H1 (cell line): ENCODE measurements at regions not wholly inside any gene's neighbourhood (a gene's known extent, or its start where the extent isn't known, plus 50 kb on each side); places are given as distances from the start of the nearest gene placed in this dataset.

Source experiments
- CTCF ChIA-PET: fragments of 300-600 bp; sonication (Branson Sonifier 250); formaldehyde crosslinking; loops from one replicate; lab custom pipeline; 2021; ENCODE audit not compliant: partially characterized antibody; lab: Charles Lee
- POLR2A ChIA-PET: fragments of 300-600 bp; sonication (Branson Sonifier 250); formaldehyde crosslinking; loops from one replicate; lab custom pipeline; 2021; ENCODE audit warnings: inconsistent platforms; ENCODE audit not compliant: partially characterized antibody; lab: Charles Lee
- DNase-seq, 2 experiments: peaks; one replicate each; pipeline versions ENCODE4 v3.0.0 to v3.0.0-alpha.2; 2010 to 2022; ENCODE audit warnings: low spot score in 2 of 2, low read depth in 1 of 2, mixed read lengths in 1 of 2
- FAIRE-seq: peaks from 2 replicates; lab custom pipeline; 2011; peaks lifted over from hg19 to GRCh38; lab: Jason Lieb, UNC
- H2AFZ ChIP-seq: 2 replicates; pipeline ENCODE4 v1.8.1; 2012; ENCODE audit warnings: low read length, inconsistent platforms
- H2AK5ac ChIP-seq: 2 replicates; pipeline ENCODE4 v1.6.1; 2013; ENCODE audit warnings: low read depth, low read length
- H2BK120ac ChIP-seq: replicated peaks from 2 replicates; pipeline ENCODE3; 2013; ENCODE audit warnings: low read depth, low read length, inconsistent platforms
- H2BK12ac ChIP-seq: 2 replicates; pipeline ENCODE4 v1.6.1; 2013; ENCODE audit warnings: low read depth, low read length
- H2BK15ac ChIP-seq: 2 replicates; pipeline ENCODE4 v1.6.1; 2013; ENCODE audit warnings: low read length
- H2BK20ac ChIP-seq: 2 replicates; pipeline ENCODE4 v1.6.1; 2013; ENCODE audit warnings: low read length
- H2BK5ac ChIP-seq: 2 replicates; pipeline ENCODE4 v1.6.1; 2013; ENCODE audit warnings: low read depth, low read length
- H3K14ac ChIP-seq: 2 replicates; pipeline ENCODE4 v1.6.1; 2013; ENCODE audit warnings: inconsistent platforms; ENCODE audit not compliant: insufficient read length
- H3K18ac ChIP-seq: 2 replicates; pipeline ENCODE4 v1.6.1; 2013; ENCODE audit warnings: low read length; ENCODE audit errors: extremely low read depth
- H3K23ac ChIP-seq: 2 replicates; pipeline ENCODE4 v1.6.1; 2013; ENCODE audit warnings: inconsistent platforms; ENCODE audit not compliant: insufficient read length
- H3K23me2 ChIP-seq: 2 replicates; pipeline ENCODE4 v1.6.1; 2013; ENCODE audit warnings: low read depth, low read length
- H3K27ac ChIP-seq: 2 replicates; pipeline ENCODE4 v1.6.1; 2011; ENCODE audit warnings: low read depth, low read length, inconsistent platforms
- H3K27me3 ChIP-seq, 4 experiments: replicated peaks in 1 of 4; 1 replicate in 1 of 4; 2 replicates in 3 of 4; pipeline versions ENCODE4 v1.6.1 to v1.8.1; 2011 to 2013; ENCODE audit warnings: low read length in 3 of 4, mild to moderate bottlenecking in 3 of 4, inconsistent platforms in 2 of 4, mixed read lengths in 2 of 4, moderate library complexity in 1 of 4; ENCODE audit not compliant: control insufficient read depth in 3 of 4, insufficient read depth in 3 of 4; ENCODE audit errors: extremely low read depth in 1 of 4
- H3K36me3 ChIP-seq, 4 experiments: 2 replicates each; pipeline versions ENCODE4 v1.6.1 to v1.8.1; 2011 to 2013; ENCODE audit warnings: mild to moderate bottlenecking in 4 of 4, low read length in 3 of 4, moderate library complexity in 2 of 4, control low read depth in 1 of 4, inconsistent platforms in 1 of 4; ENCODE audit not compliant: insufficient read depth in 4 of 4, control insufficient read depth in 2 of 4
- H3K4ac ChIP-seq: replicated peaks from 2 replicates; pipeline ENCODE3; 2013; ENCODE audit warnings: low read length, low read depth, mixed read lengths, inconsistent platforms; ENCODE audit not compliant: insufficient read length
- H3K4me1 ChIP-seq, 4 experiments: replicated peaks in 1 of 4; 1 replicate in 1 of 4; 2 replicates in 3 of 4; pipeline versions ENCODE4 v1.6.1 to v1.8.1; 2011 to 2013; ENCODE audit warnings: low read length in 3 of 4, inconsistent platforms in 2 of 4, mixed read lengths in 1 of 4; ENCODE audit not compliant: insufficient read depth in 4 of 4, control insufficient read depth in 3 of 4
- H3K4me2 ChIP-seq, 2 experiments: 2 replicates each; pipeline versions ENCODE4 v1.6.1 to v1.8.1; 2011 to 2013; ENCODE audit warnings: low read depth in 2 of 2, low read length in 2 of 2, control low read depth in 1 of 2, inconsistent platforms in 1 of 2, mild to moderate bottlenecking in 1 of 2; ENCODE audit not compliant: insufficient read depth in 1 of 2
- H3K4me3 ChIP-seq, 4 experiments: fragments of 200-600, 300-600 bp in 1 of 4; sonication (generic), shearing (Covaris generic), sonication (Bioruptor Twin) in 1 of 4; 2 replicates each; pipeline versions ENCODE4 v1.5.1 to v1.8.1; 2011 to 2016; ENCODE audit warnings: low read length in 4 of 4, low read depth in 3 of 4, control low read depth in 2 of 4, inconsistent platforms in 2 of 4, mild to moderate bottlenecking in 2 of 4, mixed read lengths in 1 of 4, moderate library complexity in 1 of 4; ENCODE audit not compliant: insufficient read depth in 2 of 4; ENCODE audit errors: extremely low read depth in 1 of 4
- H3K56ac ChIP-seq: replicated peaks from 2 replicates; pipeline ENCODE3; 2013; ENCODE audit warnings: low read depth, mild to moderate bottlenecking, mixed read lengths, low read length, inconsistent platforms; ENCODE audit not compliant: insufficient read length
- H3K79me1 ChIP-seq: 2 replicates; pipeline ENCODE4 v1.6.1; 2013; ENCODE audit warnings: low read depth, low read length, control low read depth
- H3K79me2 ChIP-seq, 2 experiments: 2 replicates each; pipeline versions ENCODE4 v1.6.1 to v1.8.1; 2012 to 2013; ENCODE audit warnings: low read length in 2 of 2, mild to moderate bottlenecking in 2 of 2, inconsistent platforms in 1 of 2; ENCODE audit not compliant: insufficient read depth in 2 of 2, control insufficient read depth in 1 of 2
- H3K9ac ChIP-seq, 4 experiments: replicated peaks in 1 of 4; 1 replicate in 1 of 4; 2 replicates in 3 of 4; pipeline versions ENCODE4 v1.6.1 to v1.8.1; 2011 to 2013; ENCODE audit warnings: low read depth in 3 of 4, low read length in 3 of 4, control low read depth in 2 of 4, mild to moderate bottlenecking in 2 of 4, moderate library complexity in 2 of 4, inconsistent platforms in 1 of 4; ENCODE audit errors: extremely low read depth in 1 of 4
- H3K9me3 ChIP-seq, 2 experiments: 2 replicates each; pipeline versions ENCODE4 v1.6.1 to v1.8.1; 2012 to 2013; ENCODE audit warnings: mild to moderate bottlenecking in 2 of 2, moderate library complexity in 2 of 2, control low read depth in 1 of 2, inconsistent platforms in 1 of 2, low read depth in 1 of 2, low read length in 1 of 2, mixed read lengths in 1 of 2; ENCODE audit not compliant: insufficient read depth in 2 of 2
- H4K20me1 ChIP-seq, 2 experiments: replicated peaks in 1 of 2; 2 replicates each; pipeline versions ENCODE3 to v1.8.1; 2011 to 2013; ENCODE audit warnings: inconsistent platforms in 2 of 2, low read length in 2 of 2, mild to moderate bottlenecking in 1 of 2; ENCODE audit not compliant: insufficient read depth in 2 of 2, control insufficient read depth in 1 of 2
- H4K5ac ChIP-seq: 2 replicates; pipeline ENCODE4 v1.6.1; 2013; ENCODE audit warnings: low read length, low read depth, mixed read lengths, inconsistent platforms; ENCODE audit not compliant: insufficient read length
- H4K8ac ChIP-seq: 2 replicates; pipeline ENCODE4 v1.8.0; 2013; ENCODE audit warnings: mild to moderate bottlenecking, moderate library complexity, low read length, inconsistent platforms; ENCODE audit not compliant: insufficient read depth; ENCODE audit errors: extremely low read depth
- H4K91ac ChIP-seq: replicated peaks from 2 replicates; pipeline ENCODE3; 2013; ENCODE audit warnings: low read length, mixed read lengths, inconsistent platforms; ENCODE audit not compliant: insufficient read length
- CEBPB ChIP-seq: IDR thresholded peaks from 2 replicates; pipeline ENCODE4 v1.6.1; 2012; ENCODE audit warnings: low read depth, low read length
- KDM1A ChIP-seq: fragments of 200-600, 300-600 bp; sonication (generic); IDR thresholded peaks from 2 replicates; pipeline ENCODE4 v1.7.1; 2016; ENCODE audit warnings: mild to moderate bottlenecking, low read length, borderline replicate concordance
- KDM4A ChIP-seq: IDR thresholded peaks from one replicate; pipeline ENCODE4 v1.7.1; 2012; ENCODE audit warnings: low read depth, mild to moderate bottlenecking, moderate library complexity, low read length, inconsistent platforms; ENCODE audit not compliant: severe bottlenecking
- MAFK ChIP-seq: IDR thresholded peaks from 2 replicates; pipeline ENCODE4 v1.6.1; 2012; ENCODE audit warnings: low read depth, mild to moderate bottlenecking, improper control_type of control experiment, low read length
- PHF8 ChIP-seq: fragments of 200-600 bp; sonication (generic); conservative IDR thresholded peaks from 2 replicates; pipeline ENCODE4 v1.7.1; 2012; ENCODE audit warnings: low read depth, mild to moderate bottlenecking, inconsistent platforms, low read length, moderate library complexity
- POLR2AphosphoS5 ChIP-seq: IDR thresholded peaks from 2 replicates; pipeline ENCODE4 v1.6.1; 2011; ENCODE audit warnings: low read depth, low read length
- SRF ChIP-seq: IDR thresholded peaks from 2 replicates; pipeline ENCODE4 v1.6.1; 2011; ENCODE audit warnings: mild to moderate bottlenecking, low read depth, low read length, moderate library complexity
- SUZ12 ChIP-seq: fragments of 200-600 bp; sonication (generic); IDR thresholded peaks from 2 replicates; pipeline ENCODE4 v1.6.1; 2012; ENCODE audit warnings: mild to moderate bottlenecking, inconsistent platforms, low read length, moderate library complexity, mixed read lengths
- WGBS, 2 experiments: shearing (Covaris generic) in 1 of 2; methylation state at CpG; one replicate each; pipeline versions ENCODE4 v1.1.6 to v1.1.7; 2013 to 2015; ENCODE audit warnings: low lambda C conversion rate in 2 of 2, mixed read lengths in 2 of 2, inconsistent platforms in 1 of 2, low coverage in 1 of 2, missing lambda C conversion rate in 1 of 2; ENCODE audit not compliant: insufficient replicate concordance in 2 of 2, insufficient coverage in 1 of 2, insufficient read length in 1 of 2; ENCODE audit errors: extremely low coverage in 1 of 2, missing lambda C conversion rate in 1 of 2; 5-methylcytosine and 5-hydroxymethylcytosine counted together
- TF ChIP-seq, protein P1 (sequence below): IDR thresholded peaks from 2 replicates; pipeline ENCODE4 v1.6.1; 2012; ENCODE audit warnings: inconsistent platforms

DNA sequence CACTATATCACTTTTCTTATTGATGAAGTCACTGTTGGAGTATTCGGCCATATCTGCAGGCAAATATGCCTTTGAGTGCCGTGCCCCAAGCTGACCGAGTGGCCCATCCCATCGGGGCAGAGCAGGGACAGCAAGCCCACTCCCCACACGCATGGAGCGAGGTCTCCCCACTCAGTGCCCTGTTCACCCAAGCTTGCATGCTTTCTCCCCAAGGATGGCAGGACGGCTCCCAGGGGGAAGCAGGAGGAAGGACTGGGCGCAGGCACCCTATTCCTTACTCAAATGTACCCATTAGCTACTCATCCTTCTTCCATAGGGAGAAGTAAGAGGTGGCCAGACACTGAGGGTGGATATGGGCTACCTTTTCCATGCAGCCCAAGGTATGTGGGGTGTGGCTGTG is 309.0 kb downstream of the IRX1 start:
- Histone ChIP-seq H4K20me1 (no peaks in the 10 kb centered on the region), H2BK20ac (no peak overlapping the region), H2BK120ac (no peak overlapping the region), H3K27ac (no peak overlapping the region), H3K9ac (no peak overlapping the region), H3K4me2 (no peak overlapping the region), H3K14ac (no peak overlapping the region), H3K4me1 (no peaks in the 10 kb centered on the region), H2BK12ac (no peak overlapping the region), H3K79me2 (no peaks in the 10 kb centered on the region), H3K36me3 (no peaks in the 10 kb centered on the region), H2BK5ac (no peak overlapping the region), H4K8ac (no peak overlapping the region), H3K9me3 (no peaks in the 10 kb centered on the region; a peak in 1 of 4 replicates), H3K79me1 (no peaks in the 10 kb centered on the region), H3K4ac (no peak overlapping the region), H3K18ac (no peak overlapping the region), H2BK15ac (no peak overlapping the region), H4K5ac (no peak overlapping the region), H4K91ac (no peak overlapping the region), H3K23ac (no peak overlapping the region), H3K27me3 (no peaks in the 10 kb centered on the region), H2AK5ac (no peak overlapping the region), H2AFZ (no peak overlapping the region), H3K23me2 (no peaks in the 10 kb centered on the region), H3K4me3 (no peak overlapping the region), H3K56ac (no peak overlapping the region)
- DNase-seq (no peak), FAIRE-seq (no peak)
- ChIA-PET POLR2A (no interaction called here), CTCF (interaction anchor here (1.1 to 1.3 kb wide), 2 partner anchors 9 to 18 kb away, joined by 3 read pairs; no protein-coding TSS in a partner anchor)
- 88% methylated on average over 7 of the region's 8 CpGs; no CpG with 5 or more reads in 1 of the 2 experiments for WGBS, 2 experiments
- no peak for TF ChIP-seq POLR2AphosphoS5
- TF ChIP-seq PHF8 = no peak
- TF ChIP-seq, protein P1, sequence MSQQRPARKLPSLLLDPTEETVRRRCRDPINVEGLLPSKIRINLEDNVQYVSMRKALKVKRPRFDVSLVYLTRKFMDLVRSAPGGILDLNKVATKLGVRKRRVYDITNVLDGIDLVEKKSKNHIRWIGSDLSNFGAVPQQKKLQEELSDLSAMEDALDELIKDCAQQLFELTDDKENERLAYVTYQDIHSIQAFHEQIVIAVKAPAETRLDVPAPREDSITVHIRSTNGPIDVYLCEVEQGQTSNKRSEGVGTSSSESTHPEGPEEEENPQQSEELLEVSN = no peak
- TF ChIP-seq SUZ12 = no peak
- TF ChIP-seq MAFK = no peak
- no peak for TF ChIP-seq SRF
- TF ChIP-seq KDM4A = no peak
- TF ChIP-seq KDM1A = no peak
- TF ChIP-seq CEBPB = no peak
